Transverse colon (tissue), 4 donors: ENCODE measurements at regions not wholly inside any gene's neighbourhood (a gene's known extent, or its start where the extent isn't known, plus 50 kb on each side); places are given as distances from the start of the nearest gene placed in this dataset.

ENCODE experiments used
- DNase-seq: peaks from one replicate; pipeline ENCODE4 v3.0.0-alpha.2; 2019
- H3K27ac ChIP-seq, 4 donors: fragments of 200-600 bp; sonication (generic); 2 replicates each; pipeline ENCODE4 v1.5.1; 2016 to 2018; ENCODE audit warnings: inconsistent platforms in 4 of 4
- H3K27me3 ChIP-seq: fragments of 200-600 bp; sonication (generic); 2 replicates; pipeline ENCODE4 v1.5.1; 2017; ENCODE audit warnings: inconsistent platforms
- H3K36me3 ChIP-seq, 4 donors: fragments of 200-600 bp; sonication (generic); 2 replicates each; pipeline ENCODE4 v1.5.1; 2017 to 2019; ENCODE audit warnings: inconsistent platforms in 4 of 4
- H3K4me1 ChIP-seq, 4 donors: fragments of 200-600 bp; sonication (generic); 2 replicates each; pipeline ENCODE4 v1.5.1; 2017 to 2020; ENCODE audit warnings: inconsistent platforms in 4 of 4
- H3K4me3 ChIP-seq, 4 donors: fragments of 200-600 bp; sonication (generic); 1 replicate in 1 of 4; 2 replicates in 3 of 4; pipeline versions ENCODE4 v1.5.1 to v1.6.1; 2017 to 2019; ENCODE audit warnings: inconsistent platforms in 4 of 4
- H3K9me3 ChIP-seq, 2 donors: fragments of 200-600 bp; sonication (generic); 2 replicates each; pipeline ENCODE4 v1.5.1; 2017 to 2019; ENCODE audit warnings: inconsistent platforms in 2 of 2
- EP300 ChIP-seq: sonication (generic); formaldehyde crosslinking; IDR thresholded peaks from one replicate; pipeline ENCODE4 v1.6.1; 2017; ENCODE audit warnings: antibody characterized with exemption, low read depth
- POLR2A ChIP-seq: fragments of 450-650 bp; IDR thresholded peaks from one replicate; pipeline ENCODE4 v1.6.1; 2016; ENCODE audit warnings: antibody characterized with exemption, mild to moderate bottlenecking, moderate library complexity
- POLR2AphosphoS5 ChIP-seq, 3 donors: sonication (generic); formaldehyde crosslinking; IDR thresholded peaks; one replicate each; pipeline ENCODE4 v1.6.1; 2016; ENCODE audit warnings: antibody characterized with exemption in 3 of 3
- WGBS, 2 donors: methylation state at CpG; one replicate each; pipeline ENCODE4 v1.1.5; 2018; ENCODE audit warnings: low coverage in 1 of 2; 5-methylcytosine and 5-hydroxymethylcytosine counted together
- in situ Hi-C, 4 donors: fragments of 200-750 bp; cut with MboI; loops; one replicate each; pipeline versions ENCODE4 v1.15.0 to v1.15.1; 2017; ENCODE audit warnings: low sequenced_read_pairs in 3 of 4, low pct_ligation_motif_present in 1 of 4, low pct_unique_long_range_greater_than_20kb in 1 of 4
- intact Hi-C: fragments of 100-400 bp; cut with DNase I; formaldehyde crosslinking; loops from one replicate; pipeline ENCODE4 v1.15.1; 2023; ENCODE audit warnings: low total_unique reads
- TF ChIP-seq, protein P1 (sequence below), 5 experiments: fragments of 200-600 bp in 3 of 5; fragments of 450-650 bp in 2 of 5; sonication (generic) in 3 of 5; IDR thresholded peaks; 1 replicate in 2 of 5; 2 replicates in 3 of 5; pipeline ENCODE4 v1.5.1; 2016 to 2017; ENCODE audit warnings: antibody characterized with exemption in 5 of 5, inconsistent platforms in 3 of 5, mild to moderate bottlenecking in 2 of 5, moderate library complexity in 1 of 5

DNA sequence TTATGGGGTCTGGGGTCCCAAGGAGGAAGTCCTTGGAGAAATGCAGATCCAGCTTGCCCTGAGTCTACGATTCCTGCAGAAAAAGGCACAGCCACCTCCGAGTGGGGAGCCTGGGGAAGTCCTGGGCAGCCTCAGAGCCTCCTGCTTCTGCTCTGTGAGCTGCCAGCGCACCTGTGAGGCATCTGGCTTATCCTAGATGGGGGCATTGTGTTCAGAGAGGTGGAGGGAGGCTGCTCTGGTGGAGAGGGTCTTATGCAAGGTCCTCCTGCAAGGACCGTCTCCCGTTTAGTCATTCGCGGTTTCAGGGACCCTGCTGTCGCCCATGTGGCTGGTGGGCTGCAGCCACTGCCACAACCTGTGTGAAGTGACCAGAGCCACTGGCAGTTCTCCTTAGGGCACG is 53.0 kb upstream of the PRMT8 start:
- no peaks in the 10 kb centered on the region for H3K9me3 ChIP-seq
- H3K27me3 ChIP-seq, result no peaks in the 10 kb centered on the region
- no peak overlapping the region for H3K4me3 ChIP-seq
- in situ Hi-C loops, result no loop called here
- TF ChIP-seq POLR2AphosphoS5 (IDR thresholded peaks at IDR 0.05) (no peak), EP300 (no peak), POLR2A (no peak)
- TF ChIP-seq, protein P1, sequence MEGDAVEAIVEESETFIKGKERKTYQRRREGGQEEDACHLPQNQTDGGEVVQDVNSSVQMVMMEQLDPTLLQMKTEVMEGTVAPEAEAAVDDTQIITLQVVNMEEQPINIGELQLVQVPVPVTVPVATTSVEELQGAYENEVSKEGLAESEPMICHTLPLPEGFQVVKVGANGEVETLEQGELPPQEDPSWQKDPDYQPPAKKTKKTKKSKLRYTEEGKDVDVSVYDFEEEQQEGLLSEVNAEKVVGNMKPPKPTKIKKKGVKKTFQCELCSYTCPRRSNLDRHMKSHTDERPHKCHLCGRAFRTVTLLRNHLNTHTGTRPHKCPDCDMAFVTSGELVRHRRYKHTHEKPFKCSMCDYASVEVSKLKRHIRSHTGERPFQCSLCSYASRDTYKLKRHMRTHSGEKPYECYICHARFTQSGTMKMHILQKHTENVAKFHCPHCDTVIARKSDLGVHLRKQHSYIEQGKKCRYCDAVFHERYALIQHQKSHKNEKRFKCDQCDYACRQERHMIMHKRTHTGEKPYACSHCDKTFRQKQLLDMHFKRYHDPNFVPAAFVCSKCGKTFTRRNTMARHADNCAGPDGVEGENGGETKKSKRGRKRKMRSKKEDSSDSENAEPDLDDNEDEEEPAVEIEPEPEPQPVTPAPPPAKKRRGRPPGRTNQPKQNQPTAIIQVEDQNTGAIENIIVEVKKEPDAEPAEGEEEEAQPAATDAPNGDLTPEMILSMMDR (IDR thresholded peaks at IDR 0.05), result no peak
- 67 to 97% methylated on average over 3 to 7 of the region's 9 CpGs for WGBS, 2 donors
- intact Hi-C loops, result no loop called here
- no peaks in the 10 kb centered on the region for H3K4me1 ChIP-seq
- H3K27ac ChIP-seq, result no peak overlapping the region
- H3K36me3 ChIP-seq, result no peaks in the 10 kb centered on the region
- no peak for DNase-seq

DNA sequence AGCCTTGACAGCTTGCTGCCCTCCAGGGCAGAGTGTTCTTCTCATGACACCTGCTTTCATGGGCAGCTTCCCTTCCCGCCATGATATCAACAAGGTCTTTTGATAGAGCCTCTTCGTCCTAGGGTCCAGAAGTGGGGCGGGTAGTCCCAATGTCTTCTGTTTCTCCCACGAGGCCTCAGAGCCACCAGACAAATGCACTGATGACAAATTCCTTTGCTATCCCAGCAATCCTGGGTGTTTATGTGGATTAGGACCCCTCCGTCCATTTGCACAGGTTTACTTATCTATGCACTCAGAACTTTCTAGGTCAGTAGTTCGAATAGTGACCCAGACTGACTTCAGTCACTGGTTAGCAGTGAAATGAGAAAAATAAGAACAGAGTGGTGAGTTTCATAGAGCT is 52.6 kb upstream of the PRMT8 start:
- intact Hi-C loops, result no loop called here
- H3K4me3 ChIP-seq, result no peak overlapping the region
- no peak for DNase-seq
- no peaks in the 10 kb centered on the region for H3K4me1 ChIP-seq
- no peaks in the 10 kb centered on the region for H3K9me3 ChIP-seq
- H3K27ac ChIP-seq, result no peak overlapping the region
- TF ChIP-seq POLR2AphosphoS5 (IDR thresholded peaks at IDR 0.05) (no peak), POLR2A (no peak), EP300 (no peak)
- TF ChIP-seq, protein P1 (IDR thresholded peaks at IDR 0.05), result no peak
- WGBS, 2 donors, result 86 to 88% methylated on average over 6 of the region's 6 CpGs
- H3K27me3 ChIP-seq, result no peaks in the 10 kb centered on the region
- in situ Hi-C loops, result no loop called here
- no peaks in the 10 kb centered on the region for H3K36me3 ChIP-seq
